Mammary epithelial cell (primary cell): ENCODE measurements at regions not wholly inside any gene's neighbourhood (a gene's known extent, or its start where the extent isn't known, plus 50 kb on each side); places are given as distances from the start of the nearest gene placed in this dataset.

Experiments used
- CTCF ChIP-seq, 2 donors: IDR thresholded peaks in 1 of 2; conservative IDR thresholded peaks in 1 of 2; 2 replicates each; pipeline ENCODE4 v1.5.1; 2011 to 2012; ENCODE audit warnings: inconsistent platforms in 2 of 2, low read length in 2 of 2, mild to moderate bottlenecking in 2 of 2, control low read depth in 1 of 2, low read depth in 1 of 2; ENCODE audit not compliant: insufficient read depth in 1 of 2; ENCODE audit errors: extremely low read depth in 1 of 2
- EZH2 ChIP-seq: IDR thresholded peaks from 2 replicates; pipeline ENCODE4 v1.6.1; 2012; ENCODE audit warnings: low read length, inconsistent platforms, borderline replicate concordance

GRCh38 chr15:62791694-62792093, 250.9 kb upstream of the TPM1 start:
- no peak for TF ChIP-seq CTCF (conservative IDR thresholded peaks at IDR 0.05 in 1 of 2, IDR thresholded peaks at IDR 0.05 in 1 of 2; ENCODE audit: extremely low read depth in 1 of 2, insufficient read depth in 1 of 2, low read depth in 1 of 2, low read length in 2 of 2)
- no peak for TF ChIP-seq EZH2
